ENCODE measurements at regions not wholly inside any gene's neighbourhood (a gene's known extent, or its start where the extent isn't known, plus 50 kb on each side); places are given as distances from the start of the nearest gene placed in this dataset.

DNA sequence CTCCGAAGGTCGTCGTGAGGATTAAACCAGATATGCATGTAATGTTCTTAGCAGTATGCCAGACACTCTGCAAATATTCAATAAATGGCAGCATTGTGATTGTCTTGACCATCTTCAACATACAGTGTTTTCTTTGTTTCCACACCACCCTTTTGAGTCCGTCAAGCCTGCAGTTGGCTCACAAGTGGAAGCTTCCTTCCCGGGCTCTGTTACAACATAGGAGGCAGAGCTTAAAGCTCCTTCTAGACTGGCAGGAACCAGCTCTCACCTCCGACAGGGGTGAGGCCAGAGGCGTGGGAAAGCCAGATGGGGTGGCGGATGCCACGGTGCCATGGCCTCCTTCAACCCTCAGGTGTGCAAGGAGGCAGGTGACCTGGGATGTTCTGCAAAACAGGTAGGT, 138.3 kb downstream of the FOXL1 start:
- no peaks in the 10 kb centered on the region for H3K9me3 ChIP-seq (ENCODE audit: low read depth)

DNA sequence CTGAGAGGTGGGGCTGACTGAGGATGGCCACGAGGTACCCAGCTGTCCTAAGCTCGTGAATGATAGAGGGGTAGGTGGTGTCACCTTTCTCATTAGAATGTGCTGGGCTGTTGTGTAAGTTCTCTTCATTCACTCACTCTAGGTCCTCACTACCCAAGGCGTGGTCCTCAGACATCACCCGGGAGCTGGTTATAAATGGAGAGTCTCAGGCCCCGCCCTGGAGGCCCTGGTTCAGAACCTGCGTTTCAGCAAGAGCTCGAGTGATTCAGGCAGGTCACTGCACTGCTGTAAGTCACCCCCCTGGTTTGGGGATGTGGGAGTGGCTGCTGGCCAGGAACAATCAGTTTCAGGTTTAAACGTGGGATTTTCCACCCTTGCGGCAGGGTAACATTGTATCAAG, 139.8 kb downstream of the FOXL1 start:
- Histone ChIP-seq H3K27ac (no peak overlapping the region), H3K36me3 (no peaks in the 10 kb centered on the region), H3K9me3 (ENCODE audit: low read depth) (no peaks in the 10 kb centered on the region), H3K4me1 (ENCODE audit: low read depth) (no peaks in the 10 kb centered on the region), H3K27me3 (no peaks in the 10 kb centered on the region), H3K4me3 (no peak overlapping the region)
- DNase-seq (ENCODE audit: low read depth in 1 of 2, low spot score in 1 of 2) = no peak
- TF ChIP-seq, protein P1, sequence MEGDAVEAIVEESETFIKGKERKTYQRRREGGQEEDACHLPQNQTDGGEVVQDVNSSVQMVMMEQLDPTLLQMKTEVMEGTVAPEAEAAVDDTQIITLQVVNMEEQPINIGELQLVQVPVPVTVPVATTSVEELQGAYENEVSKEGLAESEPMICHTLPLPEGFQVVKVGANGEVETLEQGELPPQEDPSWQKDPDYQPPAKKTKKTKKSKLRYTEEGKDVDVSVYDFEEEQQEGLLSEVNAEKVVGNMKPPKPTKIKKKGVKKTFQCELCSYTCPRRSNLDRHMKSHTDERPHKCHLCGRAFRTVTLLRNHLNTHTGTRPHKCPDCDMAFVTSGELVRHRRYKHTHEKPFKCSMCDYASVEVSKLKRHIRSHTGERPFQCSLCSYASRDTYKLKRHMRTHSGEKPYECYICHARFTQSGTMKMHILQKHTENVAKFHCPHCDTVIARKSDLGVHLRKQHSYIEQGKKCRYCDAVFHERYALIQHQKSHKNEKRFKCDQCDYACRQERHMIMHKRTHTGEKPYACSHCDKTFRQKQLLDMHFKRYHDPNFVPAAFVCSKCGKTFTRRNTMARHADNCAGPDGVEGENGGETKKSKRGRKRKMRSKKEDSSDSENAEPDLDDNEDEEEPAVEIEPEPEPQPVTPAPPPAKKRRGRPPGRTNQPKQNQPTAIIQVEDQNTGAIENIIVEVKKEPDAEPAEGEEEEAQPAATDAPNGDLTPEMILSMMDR (IDR thresholded peaks at IDR 0.05; ENCODE audit: low read depth, low read length) = no peak

More for the DNA sequence above, 138.3 kb downstream of the FOXL1 start:
- H3K27ac ChIP-seq = no peak overlapping the region
- TF ChIP-seq, protein P1 (IDR thresholded peaks at IDR 0.05; ENCODE audit: low read depth, low read length) = no peak
- DNase-seq (ENCODE audit: low read depth in 1 of 2, low spot score in 1 of 2) = no peak
- H3K36me3 ChIP-seq = no peaks in the 10 kb centered on the region
- H3K27me3 ChIP-seq = no peaks in the 10 kb centered on the region
- H3K4me3 ChIP-seq = no peak overlapping the region
- H3K4me1 ChIP-seq (ENCODE audit: low read depth) = no peaks in the 10 kb centered on the region

DNA sequence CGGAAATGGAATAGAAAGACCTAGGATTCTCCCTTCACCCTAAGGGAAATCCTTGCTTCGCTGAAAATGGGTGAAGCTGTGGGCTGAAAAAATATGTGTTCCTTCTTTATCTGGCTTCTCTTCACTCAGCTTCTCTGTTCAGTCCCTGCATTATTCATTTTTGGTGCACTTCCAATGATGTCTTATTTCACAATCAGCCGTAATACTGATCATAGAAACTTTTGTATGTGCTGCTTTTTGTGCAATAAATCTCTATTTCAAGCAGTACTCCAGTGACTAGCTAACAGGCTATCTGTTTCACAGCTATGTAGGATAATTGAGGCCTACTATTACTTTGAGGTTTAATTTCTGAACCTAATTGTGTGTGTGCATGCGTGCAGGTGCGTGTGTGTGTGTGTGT, 144.6 kb downstream of the FOXL1 start:
- DNase-seq (ENCODE audit: low read depth in 1 of 2, low spot score in 1 of 2) = peak in 1 of 2 donors; percentile 86
- Histone ChIP-seq H3K27ac (no peak overlapping the region), H3K4me1 (ENCODE audit: low read depth) (peaks cover 6% of the 10 kb centered on the region), H3K36me3 (no peaks in the 10 kb centered on the region), H3K9me3 (ENCODE audit: low read depth) (no peaks in the 10 kb centered on the region), H3K4me3 (no peak overlapping the region), H3K27me3 (no peaks in the 10 kb centered on the region)
- TF ChIP-seq, protein P1 (IDR thresholded peaks at IDR 0.05; ENCODE audit: low read depth, low read length) = no peak

DNA sequence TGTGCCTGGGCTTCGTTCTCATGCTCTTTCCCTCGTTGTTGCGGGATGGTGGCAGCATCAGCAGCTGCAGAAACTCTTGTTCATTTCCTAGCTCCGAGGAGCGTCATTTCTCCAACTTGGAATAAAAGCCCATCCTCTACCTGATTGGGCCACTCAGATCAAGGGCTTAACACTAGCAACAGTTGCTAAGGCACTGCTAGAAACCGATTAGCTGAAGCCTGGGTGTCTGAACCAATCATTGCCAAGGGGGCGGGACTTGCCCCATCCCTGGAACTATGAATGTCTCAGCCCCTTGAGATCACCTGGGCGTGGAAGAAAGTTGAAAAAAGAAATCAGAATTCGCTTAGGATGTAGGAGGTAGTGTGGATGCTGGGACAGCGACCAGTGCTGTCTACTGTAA, 145.3 kb downstream of the FOXL1 start:
- peaks cover 6% of the 10 kb centered on the region for H3K4me1 ChIP-seq (ENCODE audit: low read depth)
- DNase-seq (ENCODE audit: low read depth in 1 of 2, low spot score in 1 of 2) = peak in 1 of 2 donors; percentile 44
- no peaks in the 10 kb centered on the region for H3K27me3 ChIP-seq
- TF ChIP-seq, protein P1 (IDR thresholded peaks at IDR 0.05; ENCODE audit: low read depth, low read length) = no peak
- no peak overlapping the region for H3K27ac ChIP-seq
- H3K4me3 ChIP-seq = no peak overlapping the region
- no peaks in the 10 kb centered on the region for H3K9me3 ChIP-seq (ENCODE audit: low read depth)
- H3K36me3 ChIP-seq = no peaks in the 10 kb centered on the region

DNA sequence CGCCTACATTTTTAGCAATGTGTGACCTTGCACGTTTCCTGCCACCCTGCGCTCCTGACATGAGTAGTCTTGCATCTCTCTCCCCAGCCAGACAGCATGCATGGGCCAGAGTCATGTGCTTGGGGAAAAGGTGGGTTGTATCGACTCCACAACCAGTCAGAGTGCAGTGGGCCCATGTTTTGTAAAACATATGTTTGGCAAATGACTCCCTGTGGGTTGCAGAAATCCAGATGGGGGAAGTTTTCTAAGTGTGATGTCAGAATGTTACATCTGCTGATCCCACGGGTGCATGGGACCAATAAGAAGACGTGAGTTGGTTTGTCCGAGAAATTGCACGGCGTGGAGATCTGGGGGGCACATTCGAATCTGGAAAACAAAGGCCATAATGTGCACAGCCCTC, 147.1 kb downstream of the FOXL1 start:
- Histone ChIP-seq H3K27ac (no peak overlapping the region), H3K9me3 (ENCODE audit: low read depth) (no peaks in the 10 kb centered on the region), H3K36me3 (no peaks in the 10 kb centered on the region), H3K27me3 (no peaks in the 10 kb centered on the region), H3K4me3 (no peak overlapping the region), H3K4me1 (ENCODE audit: low read depth) (peaks cover 6% of the 10 kb centered on the region)
- TF ChIP-seq, protein P1 (IDR thresholded peaks at IDR 0.05; ENCODE audit: low read depth, low read length) = no peak
- no peak for DNase-seq (ENCODE audit: low read depth in 1 of 2, low spot score in 1 of 2)

DNA sequence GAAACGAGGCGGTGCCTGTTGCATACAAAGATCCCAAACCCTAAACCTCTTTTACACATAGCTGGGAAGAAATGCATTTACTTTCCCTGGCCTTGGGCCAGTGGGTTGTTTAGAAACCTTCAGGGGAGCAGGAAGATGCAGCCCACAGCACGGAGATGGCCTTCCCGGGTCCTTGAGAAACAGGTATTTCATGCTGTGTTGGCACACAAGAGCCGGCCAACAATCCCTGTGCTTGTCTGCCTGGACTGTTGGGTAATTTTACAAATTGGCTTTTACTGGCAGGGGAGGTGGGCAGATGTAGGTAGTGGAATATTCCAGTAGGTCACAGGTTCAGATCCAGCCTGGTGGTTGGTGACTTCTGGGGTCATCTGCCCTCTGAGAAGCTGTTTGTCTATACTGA, 148.0 kb downstream of the FOXL1 start:
- H3K4me3 ChIP-seq = no peak overlapping the region

More for the DNA sequence above, 148.0 kb downstream of the FOXL1 start:
- H3K9me3 ChIP-seq (ENCODE audit: low read depth) = no peaks in the 10 kb centered on the region
- H3K27ac ChIP-seq = no peak overlapping the region
- H3K36me3 ChIP-seq = no peaks in the 10 kb centered on the region
- DNase-seq (ENCODE audit: low read depth in 1 of 2, low spot score in 1 of 2) = no peak
- TF ChIP-seq, protein P1 (IDR thresholded peaks at IDR 0.05; ENCODE audit: low read depth, low read length) = no peak
- H3K4me1 ChIP-seq (ENCODE audit: low read depth) = peaks cover 6% of the 10 kb centered on the region
- peaks cover 8% of the 10 kb centered on the region for H3K27me3 ChIP-seq

Measured in cardiac muscle cell (in vitro differentiated cells and primary cell).